ENCODE measurements at regions not wholly inside any gene's neighbourhood (a gene's known extent, or its start where the extent isn't known, plus 50 kb on each side); places are given as distances from the start of the nearest gene placed in this dataset.
A peak's percentile ranks its signal among the peaks of the same experiment; 100 is the strongest.

DNA sequence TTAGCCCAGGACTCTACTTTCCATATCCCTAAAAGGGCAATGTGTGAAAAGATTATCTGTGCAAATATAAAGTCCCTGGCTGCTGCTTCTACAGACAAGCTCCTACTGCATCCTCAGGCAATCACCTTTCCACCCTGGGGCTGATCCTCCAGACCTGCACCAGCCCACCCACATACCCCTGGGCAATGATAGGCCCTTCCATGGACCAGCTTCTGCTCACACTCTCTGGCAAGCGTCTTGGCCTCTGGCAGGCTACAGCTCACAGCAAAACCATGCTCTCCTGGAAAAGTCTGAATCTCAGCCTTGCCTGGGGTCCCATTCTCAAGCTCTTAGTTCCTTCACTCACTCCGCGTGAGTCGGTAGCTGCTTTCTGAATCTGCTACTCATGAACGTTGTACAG is 69.5 kb downstream of the IGLL5 start:
- no peaks in the 10 kb centered on the region for H3K9me2 ChIP-seq (replicated peaks; ENCODE audit: insufficient read depth, low read length)
- no peak overlapping the region for H3K4me2 ChIP-seq (ENCODE audit: low read depth, low read length, poor library complexity, severe bottlenecking)
- H3K9ac ChIP-seq (ENCODE audit: low read length) = no peak overlapping the region
- H3K79me2 ChIP-seq (ENCODE audit: insufficient read depth, low read length) = no peaks in the 10 kb centered on the region
- H3K4me3 ChIP-seq (ENCODE audit: insufficient read depth, low read length, poor library complexity, severe bottlenecking) = no peak overlapping the region
- no peak overlapping the region for H2AFZ ChIP-seq (ENCODE audit: low read depth, low read length, severe bottlenecking)
- H3K9me3 ChIP-seq (ENCODE audit: insufficient read depth, low read length) = no peaks in the 10 kb centered on the region
- no peaks in the 10 kb centered on the region for H3K36me3 ChIP-seq (ENCODE audit: low read length)
- H3K27me3 ChIP-seq (ENCODE audit: low read length) = no peaks in the 10 kb centered on the region
- no peak for TF ChIP-seq EZH2phosphoT487 (conservative IDR thresholded peaks at IDR 0.05; ENCODE audit: low read length)
- TF ChIP-seq, protein P1, sequence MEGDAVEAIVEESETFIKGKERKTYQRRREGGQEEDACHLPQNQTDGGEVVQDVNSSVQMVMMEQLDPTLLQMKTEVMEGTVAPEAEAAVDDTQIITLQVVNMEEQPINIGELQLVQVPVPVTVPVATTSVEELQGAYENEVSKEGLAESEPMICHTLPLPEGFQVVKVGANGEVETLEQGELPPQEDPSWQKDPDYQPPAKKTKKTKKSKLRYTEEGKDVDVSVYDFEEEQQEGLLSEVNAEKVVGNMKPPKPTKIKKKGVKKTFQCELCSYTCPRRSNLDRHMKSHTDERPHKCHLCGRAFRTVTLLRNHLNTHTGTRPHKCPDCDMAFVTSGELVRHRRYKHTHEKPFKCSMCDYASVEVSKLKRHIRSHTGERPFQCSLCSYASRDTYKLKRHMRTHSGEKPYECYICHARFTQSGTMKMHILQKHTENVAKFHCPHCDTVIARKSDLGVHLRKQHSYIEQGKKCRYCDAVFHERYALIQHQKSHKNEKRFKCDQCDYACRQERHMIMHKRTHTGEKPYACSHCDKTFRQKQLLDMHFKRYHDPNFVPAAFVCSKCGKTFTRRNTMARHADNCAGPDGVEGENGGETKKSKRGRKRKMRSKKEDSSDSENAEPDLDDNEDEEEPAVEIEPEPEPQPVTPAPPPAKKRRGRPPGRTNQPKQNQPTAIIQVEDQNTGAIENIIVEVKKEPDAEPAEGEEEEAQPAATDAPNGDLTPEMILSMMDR (IDR thresholded peaks at IDR 0.05; ENCODE audit: insufficient read depth, low read length, poor library complexity, severe bottlenecking) = no peak
- H4K20me1 ChIP-seq (ENCODE audit: low read depth, low read length) = no peaks in the 10 kb centered on the region
- peaks cover 33% of the 10 kb centered on the region for H3F3A ChIP-seq (ENCODE audit: insufficient read depth)
- H3K27ac ChIP-seq (ENCODE audit: low read depth, low read length) = no peak overlapping the region

DNA sequence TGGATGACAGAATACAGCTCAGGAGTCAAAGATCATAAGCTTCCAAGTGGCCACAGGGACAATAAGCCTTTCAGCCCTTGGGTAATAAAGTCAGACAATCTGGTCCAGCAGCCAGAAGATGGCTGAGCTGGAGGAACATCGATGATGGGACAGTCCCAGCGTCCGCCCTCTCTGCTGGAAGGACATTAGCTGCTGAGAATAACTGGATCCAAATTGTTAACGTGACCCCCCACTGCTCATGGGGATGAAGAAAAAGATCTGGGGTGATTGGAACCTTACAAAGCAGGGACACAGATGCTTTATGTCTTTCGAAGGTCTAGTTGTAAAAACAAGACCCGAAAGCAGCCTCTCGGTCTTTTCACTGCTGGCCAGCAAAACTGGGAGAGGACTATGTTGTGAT is 71.0 kb downstream of the IGLL5 start:
- H3K27ac ChIP-seq (ENCODE audit: low read depth, low read length) = no peak overlapping the region
- no peaks in the 10 kb centered on the region for H3K36me3 ChIP-seq (ENCODE audit: low read length)
- no peak overlapping the region for H2AFZ ChIP-seq (ENCODE audit: low read depth, low read length, severe bottlenecking)
- no peaks in the 10 kb centered on the region for H3K9me2 ChIP-seq (replicated peaks; ENCODE audit: insufficient read depth, low read length)
- no peaks in the 10 kb centered on the region for H3K9me3 ChIP-seq (ENCODE audit: insufficient read depth, low read length)
- no peak overlapping the region for H3K4me2 ChIP-seq (ENCODE audit: low read depth, low read length, poor library complexity, severe bottlenecking)
- peaks cover 19% of the 10 kb centered on the region for H3F3A ChIP-seq (ENCODE audit: insufficient read depth)
- TF ChIP-seq, protein P1 (IDR thresholded peaks at IDR 0.05; ENCODE audit: insufficient read depth, low read length, poor library complexity, severe bottlenecking) = no peak
- no peak for TF ChIP-seq EZH2phosphoT487 (conservative IDR thresholded peaks at IDR 0.05; ENCODE audit: low read length)
- no peaks in the 10 kb centered on the region for H3K79me2 ChIP-seq (ENCODE audit: insufficient read depth, low read length)
- H3K9ac ChIP-seq (ENCODE audit: low read length) = no peak overlapping the region
- no peaks in the 10 kb centered on the region for H4K20me1 ChIP-seq (ENCODE audit: low read depth, low read length)
- H3K27me3 ChIP-seq (ENCODE audit: low read length) = no peaks in the 10 kb centered on the region
- no peak overlapping the region for H3K4me3 ChIP-seq (ENCODE audit: insufficient read depth, low read length, poor library complexity, severe bottlenecking)

DNA sequence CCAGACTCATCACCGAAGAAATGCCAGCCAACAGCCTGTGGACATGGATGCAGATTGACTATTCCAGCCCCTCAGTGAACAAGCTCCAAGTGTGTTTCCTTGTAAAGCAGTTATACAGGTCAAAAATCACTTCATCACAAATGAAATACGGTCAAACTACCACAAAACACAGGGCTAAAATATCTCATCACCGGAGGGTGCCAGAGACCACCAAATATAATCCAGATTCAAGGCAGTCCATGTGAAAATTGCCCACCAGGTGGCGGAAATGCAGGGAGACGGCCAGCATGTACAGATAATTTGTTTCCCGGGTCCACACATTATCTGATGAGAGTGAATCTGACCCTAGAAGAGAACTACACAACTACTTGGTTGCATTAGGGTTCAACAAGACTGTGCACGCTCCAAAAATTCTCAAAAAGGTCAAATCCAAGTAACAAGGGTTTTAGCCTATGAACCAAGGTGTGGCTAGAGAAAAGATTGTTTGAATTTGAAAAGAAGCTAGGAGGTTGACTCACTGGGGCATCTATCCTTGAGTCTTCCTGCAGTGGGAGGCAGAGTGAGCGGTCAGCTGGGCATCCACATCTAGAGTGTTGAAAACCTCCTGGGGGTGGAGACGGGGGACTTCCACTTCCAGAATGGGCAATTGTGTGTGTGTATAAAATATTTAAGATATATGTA is 71.7 kb downstream of the IGLL5 start:
- H3K9me3 ChIP-seq (ENCODE audit: insufficient read depth, low read length) = no peaks in the 10 kb centered on the region
- H3F3A ChIP-seq (ENCODE audit: insufficient read depth) = peaks cover 13% of the 10 kb centered on the region
- H4K20me1 ChIP-seq (ENCODE audit: low read depth, low read length) = no peaks in the 10 kb centered on the region
- no peaks in the 10 kb centered on the region for H3K79me2 ChIP-seq (ENCODE audit: insufficient read depth, low read length)
- H3K4me2 ChIP-seq (ENCODE audit: low read depth, low read length, poor library complexity, severe bottlenecking) = no peak overlapping the region
- no peaks in the 10 kb centered on the region for H3K9me2 ChIP-seq (replicated peaks; ENCODE audit: insufficient read depth, low read length)
- no peak overlapping the region for H2AFZ ChIP-seq (ENCODE audit: low read depth, low read length, severe bottlenecking)
- H3K9ac ChIP-seq (ENCODE audit: low read length) = no peak overlapping the region
- no peak overlapping the region for H3K4me3 ChIP-seq (ENCODE audit: insufficient read depth, low read length, poor library complexity, severe bottlenecking)
- H3K27ac ChIP-seq (ENCODE audit: low read depth, low read length) = no peak overlapping the region
- no peak for TF ChIP-seq EZH2phosphoT487 (conservative IDR thresholded peaks at IDR 0.05; ENCODE audit: low read length)
- TF ChIP-seq, protein P1 (IDR thresholded peaks at IDR 0.05; ENCODE audit: insufficient read depth, low read length, poor library complexity, severe bottlenecking) = peak; percentile 99
- H3K36me3 ChIP-seq (ENCODE audit: low read length) = no peaks in the 10 kb centered on the region
- H3K27me3 ChIP-seq (ENCODE audit: low read length) = no peaks in the 10 kb centered on the region
